ENCODE measurements at regions not wholly inside any gene's neighbourhood (a gene's known extent, or its start where the extent isn't known, plus 50 kb on each side); places are given as distances from the start of the nearest gene placed in this dataset.
"Not testable (repeated sequence)": the region's sequence is repeated elsewhere in the genome, so short reads cannot be mapped to it uniquely, and the experiment has no call there.

DNA sequence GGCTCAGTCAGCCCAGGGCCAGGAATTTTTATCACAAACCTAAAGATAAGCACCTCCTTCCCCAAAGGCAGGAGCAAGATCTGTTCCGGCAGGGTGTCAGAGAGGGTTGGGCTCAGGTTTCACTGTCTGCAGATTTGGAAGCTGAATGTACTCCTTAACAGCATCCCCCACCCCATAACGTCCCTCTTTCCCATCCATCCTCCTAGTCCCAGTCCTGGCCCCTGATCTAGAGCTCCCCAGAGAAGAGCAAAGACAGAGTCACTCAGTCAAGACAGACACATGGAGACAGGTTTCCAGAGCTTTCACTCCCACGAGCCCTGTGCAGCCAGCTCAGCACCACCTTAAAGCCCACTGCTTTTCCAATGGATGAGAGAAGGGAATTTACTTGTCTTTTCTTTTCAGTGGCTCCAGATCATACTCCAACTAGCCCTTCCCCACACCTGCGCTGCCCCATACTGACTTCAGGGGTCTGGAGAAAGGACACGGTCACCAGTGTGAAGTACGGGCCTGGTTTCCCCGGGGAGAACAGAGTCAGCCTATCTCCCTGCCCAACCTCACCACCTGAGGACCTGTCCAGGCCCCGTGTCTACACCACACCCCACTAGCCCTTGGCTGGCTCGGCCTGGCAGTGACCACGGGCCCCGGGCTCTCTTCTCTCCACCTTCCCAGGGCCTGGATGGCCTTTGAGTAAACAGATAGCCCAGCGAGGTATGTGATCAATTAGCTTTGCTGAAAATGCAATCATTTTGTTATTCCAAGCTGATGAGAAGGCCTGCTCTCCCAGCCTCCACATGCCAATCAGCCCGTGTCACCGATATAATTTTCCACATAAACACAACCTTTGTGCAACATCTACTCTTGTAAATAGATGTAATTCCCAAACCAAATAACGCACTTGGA is 249.1 kb downstream of the FOXD2 start:
- DNase-seq (ENCODE audit: extremely low read depth in 1 of 11, low read depth in 9 of 11, low spot score in 4 of 11): no peak

- DNase-seq (ENCODE audit: extremely low read depth in 1 of 11, low read depth in 9 of 11, low spot score in 4 of 11): no peak
These were observed 250.0 kb downstream of the FOXD2 start for GRCh38 chr1:47687631-47688460.

GRCh38 chr1:47688461-47689296 is 250.8 kb downstream of the FOXD2 start:
- DNase-seq (ENCODE audit: extremely low read depth in 1 of 11, low read depth in 9 of 11, low spot score in 4 of 11): no peak

DNA sequence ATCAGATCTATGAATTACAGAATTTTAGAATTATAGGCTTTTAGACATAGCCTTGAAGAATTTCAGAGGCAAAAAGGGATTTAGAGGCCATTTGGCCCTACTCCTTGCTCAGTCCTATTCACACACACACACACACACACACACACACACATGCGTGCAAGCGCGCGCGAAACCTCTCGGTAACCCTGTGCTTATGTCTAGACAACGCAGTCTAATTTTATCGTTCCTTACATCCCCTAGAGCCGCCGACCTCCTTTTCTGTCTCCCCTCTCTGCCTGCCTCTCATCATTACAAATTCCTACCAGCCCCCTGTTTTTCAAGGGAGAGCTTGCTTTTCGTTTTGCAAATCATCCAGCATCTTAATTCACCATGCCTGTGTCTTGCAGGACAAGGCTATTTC is 252.1 kb downstream of the FOXD2 start:
- no peak for DNase-seq (ENCODE audit: extremely low read depth in 1 of 11, low read depth in 9 of 11, low spot score in 4 of 11)

- DNase-seq (ENCODE audit: extremely low read depth in 1 of 11, low read depth in 9 of 11, low spot score in 4 of 11): no peak
These were observed 252.8 kb downstream of the FOXD2 start for GRCh38 chr1:47690341-47691250.

- not testable (repeated sequence) for DNase-seq (ENCODE audit: extremely low read depth in 1 of 11, low read depth in 9 of 11, low spot score in 4 of 11)
These were observed 253.4 kb downstream of the FOXD2 start for GRCh38 chr1:47691293-47691692.

DNA sequence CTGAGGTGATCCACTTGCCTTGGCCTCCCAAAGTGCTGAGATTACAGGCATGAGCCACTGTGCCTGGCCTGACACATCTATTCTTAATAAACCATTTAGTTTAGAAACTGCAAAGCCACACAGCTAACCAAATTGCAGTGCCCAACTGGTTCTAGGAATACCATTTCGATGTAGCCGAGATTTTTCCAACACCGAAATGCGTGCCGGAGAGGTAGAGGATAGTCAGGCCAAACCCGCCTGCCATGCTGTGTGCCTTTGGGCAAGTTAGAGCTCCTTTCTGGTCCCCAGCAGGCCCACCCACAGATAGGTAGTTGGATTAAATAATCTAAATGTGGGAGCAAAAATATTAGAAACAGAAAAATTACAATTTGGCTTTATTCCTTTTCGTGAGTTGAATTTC is 254.4 kb downstream of the FOXD2 start:
- DNase-seq (ENCODE audit: extremely low read depth in 1 of 11, low read depth in 9 of 11, low spot score in 4 of 11): no peak

DNA sequence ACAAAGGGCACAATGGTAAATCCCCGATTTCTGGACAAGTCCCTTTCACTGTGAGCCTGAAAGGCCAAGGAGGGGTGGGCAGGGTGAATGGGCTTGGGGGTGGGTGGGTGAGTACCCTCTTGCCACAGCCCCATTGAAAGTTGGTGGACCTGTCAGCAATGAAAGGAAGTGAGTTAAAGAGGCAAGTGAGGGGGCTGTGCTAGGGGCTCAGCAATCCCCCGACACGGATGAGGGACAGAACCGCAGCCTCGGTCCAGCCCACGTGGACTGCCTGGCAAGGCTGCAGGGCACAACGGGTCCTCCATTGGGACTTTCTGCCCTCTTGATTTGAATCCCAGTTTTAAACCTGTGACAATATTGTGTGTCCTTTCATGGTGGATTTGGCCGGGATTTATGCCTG is 255.3 kb downstream of the FOXD2 start:
- no peak for DNase-seq (ENCODE audit: extremely low read depth in 1 of 11, low read depth in 9 of 11, low spot score in 4 of 11)

DNA sequence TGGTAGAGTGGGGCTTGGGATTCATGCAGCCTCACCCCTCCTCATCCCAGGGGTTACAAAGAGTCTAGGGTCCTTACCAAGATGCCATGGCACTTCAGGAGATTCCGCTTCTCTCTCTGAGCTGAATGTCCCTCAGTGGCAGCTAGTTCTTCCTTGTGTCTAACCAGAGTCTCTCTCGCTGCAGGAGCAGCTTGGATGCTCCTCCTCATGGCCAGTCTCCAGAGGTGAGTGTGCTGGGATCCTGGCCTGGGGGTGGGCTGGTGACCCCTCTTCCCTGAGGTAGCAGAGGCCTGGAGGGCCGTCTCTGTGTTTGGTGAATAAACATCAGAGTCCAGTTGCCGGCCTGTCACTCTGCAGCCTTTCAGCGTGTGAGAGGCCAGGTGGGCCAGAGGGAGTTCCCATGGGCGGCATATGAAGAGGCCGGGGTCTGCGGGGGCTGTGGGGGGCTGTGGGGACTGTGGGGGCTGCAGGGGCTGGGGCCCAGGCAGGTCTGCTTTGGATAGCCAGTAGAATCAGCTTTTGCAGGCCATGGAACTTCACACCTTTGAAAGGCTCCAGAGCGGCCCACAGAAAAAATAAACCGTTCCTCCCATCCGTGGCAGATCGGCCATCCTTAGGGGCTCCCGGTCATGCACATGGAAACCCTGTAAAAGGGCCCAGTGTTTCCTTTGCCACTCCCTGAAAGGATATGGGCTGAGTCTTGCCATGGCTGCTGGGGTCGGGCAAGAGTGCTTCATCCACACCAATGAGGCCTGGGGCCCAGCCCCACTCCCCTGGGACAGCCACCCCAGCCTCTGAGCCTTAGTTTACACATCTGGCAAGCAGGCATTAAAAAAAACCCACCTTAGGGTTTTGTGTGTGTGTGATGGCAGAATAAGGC is 256.4 kb downstream of the FOXD2 start:
- no peak for DNase-seq (ENCODE audit: extremely low read depth in 1 of 11, low read depth in 9 of 11, low spot score in 4 of 11)

- DNase-seq (ENCODE audit: extremely low read depth in 1 of 11, low read depth in 9 of 11, low spot score in 4 of 11): no peak
These were observed 258.5 kb downstream of the FOXD2 start for GRCh38 chr1:47696404-47696736.

- no peak for DNase-seq (ENCODE audit: extremely low read depth in 1 of 11, low read depth in 9 of 11, low spot score in 4 of 11)
These were observed 259.0 kb downstream of the FOXD2 start for GRCh38 chr1:47696737-47697441.

DNA sequence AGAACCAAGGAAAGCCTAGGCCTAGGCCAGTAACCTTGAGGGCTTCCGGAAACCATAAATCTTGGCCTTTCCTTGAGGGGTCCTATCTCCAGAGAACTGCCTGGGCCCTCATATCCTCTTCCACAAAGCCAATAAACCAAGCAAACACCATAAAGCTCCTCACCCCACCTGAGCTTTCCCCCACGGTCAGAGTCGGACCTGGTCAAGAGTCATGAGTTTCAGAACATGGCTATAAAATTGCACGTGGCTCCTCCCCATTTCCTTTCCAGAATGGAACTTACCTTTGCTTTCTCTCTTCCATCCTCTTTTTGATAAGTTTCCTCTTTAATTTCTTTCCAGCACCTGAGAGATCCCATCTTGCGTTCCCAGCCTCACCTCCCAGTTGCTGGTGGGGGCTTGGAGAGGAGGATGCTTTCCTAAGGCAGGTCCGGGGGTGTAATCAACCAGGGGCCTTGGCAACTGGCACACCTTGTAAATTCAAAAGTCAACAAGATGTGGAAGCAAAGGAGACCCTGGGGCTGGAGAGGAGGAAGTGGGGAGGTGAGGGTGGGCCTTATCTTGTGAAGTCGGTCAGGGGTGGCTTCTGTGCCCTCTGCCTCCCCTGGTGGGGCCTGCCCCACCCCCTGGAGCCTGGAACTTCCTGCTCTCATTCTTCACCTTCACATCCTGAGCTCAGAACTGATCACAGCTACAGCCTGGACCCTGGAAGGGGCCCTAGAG is 259.9 kb downstream of the FOXD2 start:
- no peak for DNase-seq (ENCODE audit: extremely low read depth in 1 of 11, low read depth in 9 of 11, low spot score in 4 of 11)

GRCh38 chr1:47699492-47700235 is 261.8 kb downstream of the FOXD2 start:
- DNase-seq (ENCODE audit: extremely low read depth in 1 of 11, low read depth in 9 of 11, low spot score in 4 of 11): no peak

- DNase-seq (ENCODE audit: extremely low read depth in 1 of 11, low read depth in 9 of 11, low spot score in 4 of 11): no peak
These were observed 263.4 kb downstream of the FOXD2 start for GRCh38 chr1:47701283-47701682.

- no peak for DNase-seq (ENCODE audit: extremely low read depth in 1 of 11, low read depth in 9 of 11, low spot score in 4 of 11)
These were observed 264.1 kb downstream of the FOXD2 start for GRCh38 chr1:47701741-47702515.
